ENCODE measurements at regions not wholly inside any gene's neighbourhood (a gene's known extent, or its start where the extent isn't known, plus 50 kb on each side); places are given as distances from the start of the nearest gene placed in this dataset.

DNA sequence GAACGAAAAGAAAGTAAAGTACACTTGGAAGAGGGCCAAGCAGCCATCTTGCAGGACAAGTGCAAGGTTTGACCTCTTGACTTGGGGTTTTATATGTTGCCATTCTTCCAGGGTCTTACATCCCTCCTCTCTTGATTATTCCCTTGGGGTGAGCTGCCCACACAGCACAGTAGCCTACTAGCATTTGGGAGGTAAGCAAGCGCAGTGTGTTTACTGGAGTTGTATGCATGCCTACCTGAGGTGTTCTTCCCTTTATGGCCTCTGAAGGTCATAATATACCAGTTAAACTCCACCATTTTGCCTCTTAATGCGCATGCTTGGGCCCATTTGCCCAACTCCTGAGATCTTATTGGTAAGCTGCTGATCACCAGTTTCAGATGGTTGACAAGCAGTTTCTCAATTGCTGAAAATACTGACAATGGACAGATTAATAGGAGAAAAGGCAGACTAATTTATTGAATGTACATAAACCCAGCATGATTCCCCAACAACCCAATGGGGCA lies 173.8 kb upstream of the SLC30A5 start:
- TF ChIP-seq CTCF (IDR thresholded peaks at IDR 0.05) (no peak), EZH2 (IDR thresholded peaks at IDR 0.05; ENCODE audit: borderline replicate concordance, insufficient read depth, low read depth, low read length, poor library complexity, severe bottlenecking) (no peak)
